Type B pancreatic cell (in vitro differentiated cells): ENCODE measurements at regions not wholly inside any gene's neighbourhood (a gene's known extent, or its start where the extent isn't known, plus 50 kb on each side); places are given as distances from the start of the nearest gene placed in this dataset.
A peak's percentile ranks its signal among the peaks of the same experiment; 100 is the strongest.

Source experiments
- DNase-seq: peaks from one replicate; pipeline ENCODE4 v3.0.0; 2021; ENCODE audit warnings: mixed read lengths; ENCODE audit not compliant: unreplicated experiment; ENCODE audit errors: extremely low spot score
- H3K27ac Mint-ChIP-seq: 2 replicates; pipeline ENCODE4 v1.8.0; 2021; ENCODE audit warnings: mild to moderate bottlenecking, mixed read lengths
- H3K27me3 Mint-ChIP-seq: 2 replicates; pipeline ENCODE4 v1.8.0; 2021; ENCODE audit warnings: mixed read lengths
- H3K36me3 Mint-ChIP-seq: 2 replicates; pipeline ENCODE4 v1.8.0; 2021; ENCODE audit warnings: mixed read lengths
- H3K4me1 Mint-ChIP-seq: one replicate; pipeline ENCODE4 v1.8.0; 2021; ENCODE audit warnings: mixed read lengths; ENCODE audit not compliant: unreplicated experiment
- H3K4me3 Mint-ChIP-seq: 2 replicates; pipeline ENCODE4 v1.8.0; 2021; ENCODE audit warnings: mild to moderate bottlenecking, mixed read lengths
- H3K9me3 Mint-ChIP-seq: 2 replicates; pipeline ENCODE4 v1.8.0; 2021; ENCODE audit warnings: mixed read lengths
- CTCF ChIP-seq: fragments of 200-600 bp; sonication (generic); conservative IDR thresholded peaks from 2 replicates; pipeline ENCODE4 v1.5.0; 2021; ENCODE audit warnings: antibody characterized with exemption, mild to moderate bottlenecking

GRCh38 chr10:44619975-44620374 lies 235.1 kb upstream of the CXCL12 start:
- Mint-ChIP-seq H3K9me3 (peaks cover 6% of the 10 kb centered on the region), H3K27me3 (no peaks in the 10 kb centered on the region), H3K4me1 (peaks cover 12% of the 10 kb centered on the region), H3K4me3 (no peak overlapping the region), H3K36me3 (no peaks in the 10 kb centered on the region), H3K27ac (no peak overlapping the region)
- no peak for TF ChIP-seq CTCF
- DNase-seq: no peak

GRCh38 chr10:44627591-44628354 lies 242.9 kb upstream of the CXCL12 start:
- peaks cover 17% of the 10 kb centered on the region for H3K4me1 Mint-ChIP-seq
- H3K4me3 Mint-ChIP-seq: no peak overlapping the region
- H3K36me3 Mint-ChIP-seq: no peaks in the 10 kb centered on the region
- H3K9me3 Mint-ChIP-seq: no peaks in the 10 kb centered on the region
- DNase-seq: no peak
- no peak overlapping the region for H3K27ac Mint-ChIP-seq
- no peak for TF ChIP-seq CTCF
- H3K27me3 Mint-ChIP-seq: no peaks in the 10 kb centered on the region

- DNase-seq: no peak
- Mint-ChIP-seq H3K4me1 (peaks cover 17% of the 10 kb centered on the region), H3K27me3 (no peaks in the 10 kb centered on the region), H3K27ac (peak overlapping the region; percentile 8), H3K36me3 (no peaks in the 10 kb centered on the region), H3K4me3 (no peak overlapping the region), H3K9me3 (no peaks in the 10 kb centered on the region)
- TF ChIP-seq CTCF: no peak
These were observed 244.0 kb upstream of the CXCL12 start for GRCh38 chr10:44628921-44629320.

- TF ChIP-seq CTCF: no peak
- Mint-ChIP-seq H3K9me3 (no peaks in the 10 kb centered on the region), H3K4me1 (no peaks in the 10 kb centered on the region), H3K36me3 (no peaks in the 10 kb centered on the region), H3K4me3 (no peak overlapping the region), H3K27ac (no peak overlapping the region), H3K27me3 (no peaks in the 10 kb centered on the region)
- no peak for DNase-seq
These were observed 250.3 kb upstream of the CXCL12 start for GRCh38 chr10:44635176-44635575.

- H3K27ac Mint-ChIP-seq: no peak overlapping the region
- no peak for DNase-seq
- no peak for TF ChIP-seq CTCF
- H3K9me3 Mint-ChIP-seq: no peaks in the 10 kb centered on the region
- no peaks in the 10 kb centered on the region for H3K4me1 Mint-ChIP-seq
- no peak overlapping the region for H3K4me3 Mint-ChIP-seq
- H3K27me3 Mint-ChIP-seq: no peaks in the 10 kb centered on the region
- H3K36me3 Mint-ChIP-seq: no peaks in the 10 kb centered on the region
These were observed 251.7 kb upstream of the CXCL12 start for GRCh38 chr10:44636625-44637024.
